H9 (cell line): ENCODE measurements at regions not wholly inside any gene's neighbourhood (a gene's known extent, or its start where the extent isn't known, plus 50 kb on each side); places are given as distances from the start of the nearest gene placed in this dataset.

ENCODE experiments used
- DNase-seq: peaks from one replicate; pipeline ENCODE4 v3.0.0-alpha.2; 2017
- H2AFZ ChIP-seq: one replicate; pipeline ENCODE4 v1.6.1; 2013; ENCODE audit warnings: mild to moderate bottlenecking, low read length, control low read depth, moderate library complexity
- H2AK5ac ChIP-seq: 2 replicates; pipeline ENCODE4 v1.6.1; 2013; ENCODE audit warnings: low read length, control low read depth, mixed read lengths; ENCODE audit not compliant: insufficient read length
- H2BK120ac ChIP-seq: one replicate; pipeline ENCODE4 v1.6.1; 2013; ENCODE audit warnings: low read depth, mild to moderate bottlenecking, low read length, control low read depth, inconsistent platforms; ENCODE audit not compliant: poor library complexity, severe bottlenecking
- H2BK12ac ChIP-seq: 2 replicates; pipeline ENCODE4 v1.6.1; 2013; ENCODE audit warnings: low read length, control low read depth, mixed read lengths, low read depth; ENCODE audit not compliant: insufficient read length
- H2BK15ac ChIP-seq: 2 replicates; pipeline ENCODE4 v1.6.1; 2013; ENCODE audit warnings: low read depth, low read length, control low read depth
- H2BK20ac ChIP-seq: one replicate; pipeline ENCODE4 v1.6.1; 2013; ENCODE audit warnings: low read depth, mild to moderate bottlenecking, low read length, control low read depth, inconsistent platforms; ENCODE audit not compliant: poor library complexity, severe bottlenecking
- H2BK5ac ChIP-seq: 2 replicates; pipeline ENCODE4 v1.6.1; 2013; ENCODE audit warnings: low read length, control low read depth, mixed read lengths; ENCODE audit not compliant: insufficient read length
- H3K14ac ChIP-seq: 2 replicates; pipeline ENCODE4 v1.6.1; 2013; ENCODE audit warnings: low read length, control low read depth; ENCODE audit not compliant: insufficient read depth
- H3K18ac ChIP-seq: 2 replicates; pipeline ENCODE4 v1.6.1; 2013; ENCODE audit warnings: low read depth, mild to moderate bottlenecking, mixed read lengths, low read length, control low read depth; ENCODE audit not compliant: insufficient read length
- H3K23ac ChIP-seq: 2 replicates; pipeline ENCODE4 v1.6.1; 2013; ENCODE audit warnings: low read length, control low read depth, mixed read lengths, low read depth; ENCODE audit not compliant: insufficient read length
- H3K23me2 ChIP-seq: 2 replicates; pipeline ENCODE4 v1.6.1; 2013; ENCODE audit warnings: low read depth, mild to moderate bottlenecking, mixed read lengths, low read length, control low read depth; ENCODE audit not compliant: insufficient read length, poor library complexity, severe bottlenecking
- H3K27ac ChIP-seq: 2 replicates; pipeline ENCODE4 v1.5.1; 2013; ENCODE audit warnings: low read length, control low read depth, mixed read lengths, low read depth; ENCODE audit not compliant: insufficient read length
- H3K27me3 ChIP-seq: 2 replicates; pipeline ENCODE4 v1.6.1; 2013; ENCODE audit warnings: low read length, control low read depth, inconsistent platforms; ENCODE audit not compliant: insufficient read depth
- H3K4ac ChIP-seq: 2 replicates; pipeline ENCODE4 v1.6.1; 2013; ENCODE audit warnings: low read depth, mild to moderate bottlenecking, control low read depth, inconsistent platforms, low read length, moderate library complexity
- H3K4me1 ChIP-seq: 2 replicates; pipeline ENCODE4 v1.6.1; 2013; ENCODE audit warnings: low read length, control low read depth, inconsistent platforms; ENCODE audit not compliant: insufficient read depth
- H3K4me2 ChIP-seq: 2 replicates; pipeline ENCODE4 v1.6.1; 2013; ENCODE audit warnings: low read length, control low read depth, mixed read lengths; ENCODE audit not compliant: insufficient read length, insufficient read depth
- H3K56ac ChIP-seq: 2 replicates; pipeline ENCODE4 v1.6.1; 2013; ENCODE audit warnings: low read depth, mild to moderate bottlenecking, mixed read lengths, low read length, control low read depth; ENCODE audit not compliant: insufficient read length
- H3K79me1 ChIP-seq: 2 replicates; pipeline ENCODE4 v1.6.1; 2013; ENCODE audit warnings: low read depth, mild to moderate bottlenecking, moderate library complexity, low read length, control low read depth, inconsistent platforms; ENCODE audit not compliant: insufficient read depth, poor library complexity, severe bottlenecking
- H3K79me2 ChIP-seq: 2 replicates; pipeline ENCODE4 v1.6.1; 2013; ENCODE audit warnings: low read length, control low read depth, inconsistent platforms; ENCODE audit not compliant: insufficient read depth
- H3K9ac ChIP-seq: 2 replicates; pipeline ENCODE4 v1.6.1; 2013; ENCODE audit warnings: low read length, control low read depth, mixed read lengths; ENCODE audit not compliant: insufficient read length; ENCODE audit errors: extremely low read depth
- H3K9me3 ChIP-seq: one replicate; pipeline ENCODE4 v1.6.1; 2013; ENCODE audit warnings: low read depth, low read length, inconsistent platforms; ENCODE audit not compliant: control insufficient read depth
- H3T11ph ChIP-seq: one replicate; pipeline ENCODE4 v1.6.1; 2013; ENCODE audit warnings: mild to moderate bottlenecking, low read length, control low read depth, inconsistent platforms
- H4K20me1 ChIP-seq: one replicate; pipeline ENCODE4 v1.6.1; 2013; ENCODE audit not compliant: control insufficient read depth, insufficient read length, insufficient read depth
- H4K5ac ChIP-seq: 2 replicates; pipeline ENCODE4 v1.6.1; 2013; ENCODE audit warnings: low read depth, mild to moderate bottlenecking, mixed read lengths, low read length, control low read depth; ENCODE audit not compliant: insufficient read length
- H4K8ac ChIP-seq: replicated peaks from 2 replicates; pipeline ENCODE4 v1.6.1; 2013; ENCODE audit warnings: low read length, control low read depth, mixed read lengths, low read depth; ENCODE audit not compliant: insufficient read length
- H4K91ac ChIP-seq: 2 replicates; pipeline ENCODE4 v1.6.1; 2013; ENCODE audit warnings: low read depth, mild to moderate bottlenecking, moderate library complexity, mixed read lengths, low read length, control low read depth; ENCODE audit not compliant: insufficient read length
- H3K27ac Mint-ChIP-seq, 3 experiments: 2 replicates in 2 of 3; 3 replicates in 1 of 3; pipeline ENCODE4 v1.8.0; 2020 to 2021; ENCODE audit warnings: mixed read lengths in 3 of 3, mild to moderate bottlenecking in 1 of 3, moderate library complexity in 1 of 3
- H3K27me3 Mint-ChIP-seq: 2 replicates; pipeline ENCODE4 v1.8.0; 2021; ENCODE audit warnings: low read depth, mild to moderate bottlenecking, moderate library complexity, mixed read lengths
- H3K36me3 Mint-ChIP-seq, 3 experiments: 2 replicates in 2 of 3; 3 replicates in 1 of 3; pipeline ENCODE4 v1.8.0; 2020 to 2021; ENCODE audit warnings: low read depth in 3 of 3, mixed read lengths in 3 of 3; ENCODE audit not compliant: insufficient read depth in 1 of 3
- H3K4me1 Mint-ChIP-seq, 2 experiments: 2 replicates each; pipeline ENCODE4 v1.8.0; 2020; ENCODE audit warnings: mixed read lengths in 2 of 2
- H3K4me3 Mint-ChIP-seq, 2 experiments: 2 replicates in 1 of 2; 3 replicates in 1 of 2; pipeline ENCODE4 v1.8.0; 2020 to 2021; ENCODE audit warnings: mild to moderate bottlenecking in 2 of 2, mixed read lengths in 2 of 2, moderate library complexity in 1 of 2
- H3K9me3 Mint-ChIP-seq, 2 experiments: 2 replicates in 1 of 2; 3 replicates in 1 of 2; pipeline ENCODE4 v1.8.0; 2020; ENCODE audit warnings: mild to moderate bottlenecking in 2 of 2, mixed read lengths in 2 of 2, moderate library complexity in 1 of 2
- CTCF ChIP-seq: fragments of 200-600 bp; sonication (generic); conservative IDR thresholded peaks from 3 replicates; pipeline ENCODE4 v1.8.0; 2021; ENCODE audit warnings: antibody characterized with exemption, mild to moderate bottlenecking
- WGBS: extraction: QIAGEN DNeasy Blood & Tissue Kit; methylation state at CpG from one replicate; pipeline ENCODE4 v1.1.7; 2013; ENCODE audit warnings: missing lambda C conversion rate, low lambda C conversion rate, mixed read lengths; ENCODE audit not compliant: insufficient read length; ENCODE audit errors: extremely low coverage; 5-methylcytosine and 5-hydroxymethylcytosine counted together

GRCh38 chr3:159191447-159191846, 389.6 kb downstream of the MFSD1 start:
- H3K9ac ChIP-seq, result no peak overlapping the region
- H4K8ac ChIP-seq, result no peak overlapping the region
- TF ChIP-seq CTCF, result no peak
- H3K36me3 Mint-ChIP-seq, result no peaks in the 10 kb centered on the region
- H2BK15ac ChIP-seq, result no peak overlapping the region
- no peak overlapping the region for H2BK5ac ChIP-seq
- no peaks in the 10 kb centered on the region for H3K9me3 ChIP-seq
- no peak overlapping the region for H3K56ac ChIP-seq
- no peaks in the 10 kb centered on the region for H3K23me2 ChIP-seq
- no peak overlapping the region for H3K14ac ChIP-seq
- no peak overlapping the region for H2BK12ac ChIP-seq
- H4K20me1 ChIP-seq, result no peaks in the 10 kb centered on the region
- no peak overlapping the region for H2BK120ac ChIP-seq
- H3K4me1 Mint-ChIP-seq, result 0 out of 4 replicates have a peak, but pooled peaks cover 0 to under 1% of the 10 kb centered on the region in 2 experiments
- no peak overlapping the region for H2AK5ac ChIP-seq
- DNase-seq, result no peak
- H3K4me1 ChIP-seq, result no peaks in the 10 kb centered on the region
- no peak overlapping the region for H3K27ac Mint-ChIP-seq
- H4K91ac ChIP-seq, result no peak overlapping the region
- no peak overlapping the region for H2AFZ ChIP-seq
- no peak overlapping the region for H3K23ac ChIP-seq
- no peaks in the 10 kb centered on the region for H3K79me1 ChIP-seq
- H3K27ac ChIP-seq, result no peak overlapping the region
- H3T11ph ChIP-seq, result no peak overlapping the region
- no peak overlapping the region for H4K5ac ChIP-seq
- no peaks in the 10 kb centered on the region for H3K27me3 ChIP-seq
- H3K27me3 Mint-ChIP-seq, result no peaks in the 10 kb centered on the region; the same call in 1 of the 2 replicates
- H3K9me3 Mint-ChIP-seq, result no peaks in the 10 kb centered on the region; a peak in 1 of 5 replicates
- no peak overlapping the region for H3K4me3 Mint-ChIP-seq
- H3K4ac ChIP-seq, result no peak overlapping the region
- no peak overlapping the region for H2BK20ac ChIP-seq
- WGBS, result no CpG with 5 or more reads among the region's 4 CpGs
- no peak overlapping the region for H3K18ac ChIP-seq
- H3K4me2 ChIP-seq, result no peak overlapping the region
- no peaks in the 10 kb centered on the region for H3K79me2 ChIP-seq
